Cardiac septum (tissue), 1 donor: ENCODE measurements at regions not wholly inside any gene's neighbourhood (a gene's known extent, or its start where the extent isn't known, plus 50 kb on each side); places are given as distances from the start of the nearest gene placed in this dataset.
"Not testable (repeated sequence)": the region's sequence is repeated elsewhere in the genome, so short reads cannot be mapped to it uniquely, and the experiment has no call there.

ENCODE experiments used
- DNase-seq: peaks from one replicate; pipeline ENCODE4 v3.0.0-alpha.2; 2020; ENCODE audit warnings: low spot score
- intact Hi-C: fragments of 100-400 bp; cut with DNase I; formaldehyde crosslinking; loops from one replicate; pipeline ENCODE4 v1.14.0; 2022
- donor health status: DM: no; HTN: no; CAD: no.

DNA sequence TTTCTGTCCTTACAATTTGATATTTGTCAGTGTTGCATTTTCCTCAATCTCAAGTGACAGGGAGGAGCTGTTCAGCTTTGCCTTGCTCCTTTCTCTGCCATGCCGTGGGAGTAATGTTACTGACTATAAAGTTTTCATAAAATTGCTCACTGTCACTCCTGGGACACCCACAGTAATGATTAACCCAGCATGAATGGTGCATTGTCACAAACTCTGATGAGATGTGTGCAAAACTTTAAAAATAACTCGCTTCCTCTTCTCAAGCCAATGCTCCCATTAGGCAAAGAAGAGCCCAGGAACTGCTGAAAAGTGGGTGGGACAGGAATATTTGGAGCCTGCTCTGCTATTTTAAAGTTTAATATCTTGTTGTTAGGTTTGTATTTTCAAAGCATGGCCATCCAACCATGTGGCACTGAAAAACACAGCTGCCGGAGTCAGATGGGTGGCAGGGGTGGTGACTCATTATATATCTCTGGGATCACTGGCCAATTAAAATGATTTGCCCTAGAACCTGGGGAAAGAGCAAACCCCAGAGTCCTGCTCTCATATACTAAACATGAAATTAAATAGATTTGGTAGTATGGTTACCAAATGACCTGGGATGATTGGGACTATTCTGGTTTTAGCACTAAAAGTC lies 260.1 kb downstream of the BTBD3 start:
- no peak for DNase-seq
- intact Hi-C loops: no loop called here

GRCh38 chr20:12179692-12180091 lies 262.0 kb downstream of the BTBD3 start:
- intact Hi-C loops: no loop called here
- no peak for DNase-seq

DNA sequence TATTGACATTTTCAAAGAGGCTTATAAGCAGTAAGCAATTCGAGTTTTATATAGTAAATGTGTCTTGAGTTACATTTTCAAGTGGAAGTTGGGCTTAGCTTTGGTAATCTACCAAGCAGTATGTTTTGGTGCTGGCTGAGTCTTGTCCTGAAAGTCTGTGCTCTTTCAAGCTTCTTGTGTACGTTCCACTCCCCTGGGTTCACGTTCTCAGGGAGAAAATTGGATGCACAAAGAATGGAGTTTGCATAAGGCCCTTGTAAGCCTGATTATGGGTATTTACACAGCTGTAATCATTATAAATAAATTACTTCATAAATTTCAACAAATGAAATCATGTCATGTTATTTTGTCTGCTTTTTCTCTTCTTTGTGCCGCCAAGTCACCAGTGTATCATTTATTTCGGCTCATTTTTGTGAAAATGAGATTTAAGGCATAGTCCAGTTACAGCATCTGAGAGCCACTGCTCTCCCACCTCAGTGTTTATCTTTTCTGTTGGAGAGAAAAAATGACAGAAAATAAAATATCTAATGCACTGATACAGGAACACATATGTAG lies 262.5 kb downstream of the BTBD3 start:
- DNase-seq: no peak
- intact Hi-C loops: no loop called here

GRCh38 chr20:12198281-12198680 lies 280.6 kb downstream of the BTBD3 start:
- DNase-seq: no peak
- intact Hi-C loops: no loop called here

GRCh38 chr20:12199703-12200102 lies 282.0 kb downstream of the BTBD3 start:
- intact Hi-C loops: no loop called here
- DNase-seq: no peak

DNA sequence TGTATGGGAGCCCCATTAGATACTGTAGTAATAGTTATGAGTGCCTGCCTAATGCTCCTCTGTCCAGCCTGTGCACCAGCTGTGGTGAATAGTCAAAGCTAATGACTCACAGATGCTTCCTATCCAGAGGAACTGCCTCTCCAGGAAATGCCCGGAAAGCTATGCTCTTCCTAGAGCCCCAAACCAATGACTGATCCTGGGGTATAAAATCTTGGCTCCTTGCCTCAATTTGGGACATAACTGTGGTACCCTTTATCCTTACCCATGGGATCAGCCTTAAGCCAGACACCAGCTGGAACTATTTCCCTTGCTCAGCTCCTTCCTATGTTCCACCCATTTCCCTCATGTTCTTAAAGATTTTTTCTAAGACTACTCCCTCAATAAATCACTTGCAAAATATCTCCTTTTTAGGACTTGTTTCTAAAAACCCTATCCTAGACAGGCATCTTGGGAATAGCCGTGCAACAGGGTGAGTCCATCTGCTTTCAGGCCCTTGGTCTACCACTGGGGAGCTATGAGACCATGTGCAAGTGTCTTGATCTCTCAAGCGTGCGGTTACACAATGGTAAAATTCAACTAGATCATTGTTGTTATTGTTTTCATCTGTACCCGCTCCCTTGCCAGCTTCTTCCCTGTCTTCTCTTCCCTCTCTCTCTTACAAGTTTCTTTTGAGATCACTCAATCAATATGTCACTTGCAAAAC lies 283.7 kb downstream of the BTBD3 start:
- no peak for DNase-seq
- intact Hi-C loops: no loop called here

GRCh38 chr20:12203399-12203798 lies 285.7 kb downstream of the BTBD3 start:
- DNase-seq: no peak
- intact Hi-C loops: no loop called here

DNA sequence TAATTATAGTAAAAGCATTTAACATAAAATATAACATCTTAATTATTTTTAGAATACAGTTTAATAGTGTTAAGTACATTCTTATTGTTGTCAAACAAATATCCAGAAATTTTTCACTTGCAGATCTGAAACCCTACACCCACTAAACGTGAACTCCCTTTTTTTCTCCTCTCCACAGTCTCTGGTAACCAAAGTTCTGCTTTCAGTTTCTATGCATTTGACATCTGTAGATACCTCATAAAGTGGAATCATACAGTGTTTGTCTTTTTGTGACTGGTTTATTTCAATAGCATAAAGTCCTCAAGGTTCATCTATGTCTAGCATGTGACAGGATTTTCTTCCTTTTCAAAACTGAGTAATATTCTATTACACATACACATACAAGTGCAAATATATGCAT lies 286.3 kb downstream of the BTBD3 start:
- no peak for DNase-seq
- intact Hi-C loops: no loop called here

DNA sequence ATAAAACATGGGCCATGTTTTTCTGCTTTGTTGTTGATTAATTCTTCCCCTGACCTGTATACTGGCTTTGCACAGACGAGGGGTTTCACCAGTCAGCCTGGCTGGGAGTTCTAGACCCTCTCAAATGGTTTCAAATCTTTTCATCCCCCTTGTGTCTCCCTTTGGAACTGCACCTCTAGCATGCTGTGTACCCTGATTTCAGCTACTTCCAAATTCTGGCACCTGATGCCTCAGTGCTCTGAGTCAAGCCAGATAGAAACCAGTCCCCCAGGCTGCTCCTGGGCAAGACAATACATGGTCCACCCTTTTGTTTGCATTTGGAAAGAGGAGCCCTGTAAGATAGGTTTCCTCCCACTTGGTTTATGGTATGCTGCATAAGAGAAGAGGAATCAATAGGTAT lies 290.2 kb downstream of the BTBD3 start:
- intact Hi-C loops: no loop called here
- DNase-seq: no peak

DNA sequence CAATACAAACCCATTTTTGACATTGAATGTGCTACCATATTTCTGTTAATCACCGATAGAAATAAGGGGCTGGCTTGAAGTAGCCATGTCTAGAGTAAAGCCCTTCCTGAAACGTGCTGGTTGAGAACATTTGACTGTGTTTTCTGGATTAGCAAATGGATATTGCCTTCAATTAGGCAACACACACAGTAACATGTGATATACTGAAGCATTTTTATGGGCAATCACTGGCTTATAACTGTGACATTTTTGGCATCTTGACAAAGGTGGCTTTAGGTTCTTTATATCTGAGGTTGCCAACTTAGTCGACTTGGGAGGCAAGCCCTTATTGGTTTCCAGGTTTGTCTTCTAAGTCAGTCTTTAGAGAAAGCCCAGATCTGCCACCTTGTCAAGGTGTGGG lies 292.9 kb downstream of the BTBD3 start:
- intact Hi-C loops: no loop called here
- no peak for DNase-seq

GRCh38 chr20:12211361-12211760 lies 293.7 kb downstream of the BTBD3 start:
- intact Hi-C loops: no loop called here
- DNase-seq: no peak

- no peak for DNase-seq
- intact Hi-C loops: no loop called here
Measured at GRCh38 chr20:12217382-12217781, 299.7 kb downstream of the BTBD3 start.

DNA sequence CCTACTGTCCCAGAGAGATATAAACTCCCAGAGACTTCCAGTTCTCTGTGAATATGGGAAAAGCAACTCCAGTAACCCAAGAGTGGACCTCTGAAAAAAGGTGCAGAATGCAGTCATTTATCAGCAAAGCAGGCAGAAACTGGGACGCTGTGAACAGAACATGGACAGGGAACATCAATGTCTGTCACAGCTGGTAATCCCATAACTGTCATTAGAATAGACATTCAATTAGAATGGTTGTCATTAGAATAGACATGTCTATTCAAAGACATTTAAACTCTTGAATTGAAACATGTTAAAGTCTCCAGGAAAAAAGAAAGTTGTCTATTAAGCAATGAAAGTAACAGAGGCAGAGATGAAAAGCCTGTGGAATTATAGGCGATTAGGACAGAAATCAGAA lies 302.1 kb downstream of the BTBD3 start:
- intact Hi-C loops: no loop called here
- no peak for DNase-seq

DNA sequence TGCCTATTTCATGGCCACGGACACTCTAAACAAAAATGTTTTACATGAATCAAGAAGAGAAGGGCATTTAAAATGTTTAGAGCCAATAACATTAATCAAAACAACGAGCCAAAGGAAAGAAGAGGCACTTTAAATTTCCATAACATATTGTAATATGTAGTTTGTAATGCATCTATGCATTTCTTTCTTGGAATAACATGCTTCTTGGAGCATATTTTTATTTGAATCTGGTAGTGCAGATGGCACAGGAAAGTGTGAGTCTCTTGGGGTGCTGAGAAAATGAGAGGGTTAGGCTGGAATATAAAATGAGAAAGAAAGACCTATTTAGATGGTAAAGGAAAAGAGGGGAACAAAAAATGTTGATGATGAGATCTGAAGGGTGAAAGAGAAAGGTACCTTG lies 305.4 kb downstream of the BTBD3 start:
- no peak for DNase-seq
- intact Hi-C loops: no loop called here

GRCh38 chr20:12225898-12226297 lies 308.2 kb downstream of the BTBD3 start:
- intact Hi-C loops: no loop called here
- DNase-seq: no peak

- no peak for DNase-seq
- intact Hi-C loops: loop anchor here (5.0 kb wide), 1 partner anchor 43 kb away; no protein-coding TSS in a partner anchor
Measured at GRCh38 chr20:12229891-12230290, 312.2 kb downstream of the BTBD3 start.

GRCh38 chr20:12237772-12238171 lies 320.1 kb downstream of the BTBD3 start:
- intact Hi-C loops: no loop called here
- no peak for DNase-seq

DNA sequence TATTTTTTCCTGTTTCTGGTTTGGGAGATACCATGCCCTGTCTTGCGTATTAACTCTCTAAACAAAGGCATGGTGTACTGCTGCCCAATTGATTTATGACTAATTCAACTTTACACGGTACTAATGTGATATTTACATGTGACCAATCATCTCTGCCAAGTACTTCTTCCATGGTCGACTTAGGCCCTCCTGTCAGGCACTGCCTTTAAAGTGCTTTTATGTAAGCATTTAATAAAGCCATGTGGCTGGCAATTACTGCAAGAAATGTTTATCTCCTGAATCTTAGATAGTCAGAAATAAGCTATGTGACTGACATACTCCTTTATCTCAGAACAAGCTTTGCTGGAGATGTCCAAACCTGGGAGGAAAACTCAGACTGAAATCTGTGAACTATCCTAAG lies 323.4 kb downstream of the BTBD3 start:
- DNase-seq: no peak
- intact Hi-C loops: no loop called here

DNA sequence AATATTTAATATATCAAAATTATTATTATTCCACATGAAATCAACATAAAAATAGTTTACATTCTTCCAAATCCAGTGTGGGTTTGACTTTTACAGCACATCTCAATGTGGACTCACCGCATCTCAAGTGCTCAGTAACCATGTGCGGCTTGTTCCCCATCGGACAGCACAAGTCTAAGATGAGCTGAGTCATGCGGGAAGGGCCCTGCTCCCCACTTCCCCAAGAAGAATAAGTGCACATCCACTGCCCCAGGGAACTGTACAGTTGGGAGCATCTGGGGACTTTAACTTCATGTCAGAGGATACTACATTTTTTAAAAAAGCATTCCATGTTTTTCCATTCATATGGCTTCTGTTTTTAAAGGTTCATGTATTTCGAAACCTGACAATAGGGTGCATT lies 325.6 kb downstream of the BTBD3 start:
- DNase-seq: no peak
- intact Hi-C loops: no loop called here

DNA sequence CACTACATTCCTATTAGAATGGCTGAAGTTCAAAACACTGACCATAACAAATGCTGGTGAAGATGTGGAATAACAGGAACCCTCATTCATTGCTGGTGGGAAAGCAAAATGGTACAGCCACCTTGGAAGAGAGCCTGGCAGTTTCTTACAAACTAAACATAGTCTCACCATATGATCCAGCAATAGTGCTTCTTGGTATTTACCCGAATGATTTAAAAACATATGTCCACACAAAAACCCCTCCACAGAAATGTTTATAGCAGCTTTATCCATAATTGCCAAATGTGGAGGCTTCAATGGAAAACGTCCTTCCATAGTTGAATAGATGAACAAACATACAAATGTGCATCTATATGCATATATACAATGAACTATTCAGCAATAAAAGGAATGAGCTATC lies 330.8 kb downstream of the BTBD3 start:
- DNase-seq: no peak
- intact Hi-C loops: no loop called here

- intact Hi-C loops, DNase-seq: not testable (repeated sequence)
Measured at GRCh38 chr20:12250661-12251060, 333.0 kb downstream of the BTBD3 start.
